ENCODE measurements at regions not wholly inside any gene's neighbourhood (a gene's known extent, or its start where the extent isn't known, plus 50 kb on each side); places are given as distances from the start of the nearest gene placed in this dataset.

DNA sequence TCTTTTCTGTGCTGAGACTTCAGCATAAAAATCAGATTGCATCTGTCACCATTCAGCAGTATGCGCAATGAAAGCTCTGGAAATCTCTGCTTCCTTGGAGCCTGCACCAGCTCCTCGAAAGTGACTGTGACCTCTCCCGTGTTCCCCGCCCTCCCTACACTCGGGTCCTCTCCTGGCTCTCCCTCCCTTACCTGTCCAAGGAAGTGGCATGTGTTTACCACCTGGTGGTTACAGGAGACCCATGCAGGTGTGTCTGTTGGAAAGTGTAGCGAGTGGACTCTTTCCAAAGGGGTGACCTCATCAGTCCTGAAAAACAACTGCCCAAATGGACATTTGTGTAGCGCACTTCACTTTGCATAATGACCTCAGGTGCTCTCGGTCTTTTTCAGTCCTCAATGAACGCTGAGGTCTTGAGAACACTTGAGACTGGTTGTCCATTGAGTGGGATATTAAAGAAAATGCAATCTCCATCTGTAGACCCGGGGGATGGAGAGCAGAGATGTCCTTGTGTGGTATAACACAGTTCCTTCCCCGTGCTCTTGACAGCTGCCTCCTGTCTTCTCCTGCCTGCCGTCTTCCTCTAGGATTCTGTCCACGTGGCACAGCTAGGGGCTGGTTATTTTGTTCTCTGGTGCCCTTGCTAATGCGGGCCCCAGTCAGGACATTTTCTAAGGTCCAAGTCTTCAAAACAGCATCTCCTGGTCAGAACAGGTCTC is 133.2 kb downstream of the ACKR3 start:
- H3K36me3 ChIP-seq (ENCODE audit: control insufficient read depth, insufficient read depth, low read length), result no peaks in the 10 kb centered on the region
- H3K27me3 ChIP-seq (ENCODE audit: control insufficient read depth, insufficient read depth, low read length), result no peaks in the 10 kb centered on the region
- H3K4me3 ChIP-seq (ENCODE audit: low read depth, low read length), result no peak overlapping the region
- H3K9ac ChIP-seq (ENCODE audit: low read depth, low read length), result no peak overlapping the region
- no peaks in the 10 kb centered on the region for H3K4me1 ChIP-seq (ENCODE audit: control insufficient read depth, insufficient read depth, low read length)
- no peaks in the 10 kb centered on the region for H3K9me3 ChIP-seq (ENCODE audit: control insufficient read depth, insufficient read depth, low read length)

DNA sequence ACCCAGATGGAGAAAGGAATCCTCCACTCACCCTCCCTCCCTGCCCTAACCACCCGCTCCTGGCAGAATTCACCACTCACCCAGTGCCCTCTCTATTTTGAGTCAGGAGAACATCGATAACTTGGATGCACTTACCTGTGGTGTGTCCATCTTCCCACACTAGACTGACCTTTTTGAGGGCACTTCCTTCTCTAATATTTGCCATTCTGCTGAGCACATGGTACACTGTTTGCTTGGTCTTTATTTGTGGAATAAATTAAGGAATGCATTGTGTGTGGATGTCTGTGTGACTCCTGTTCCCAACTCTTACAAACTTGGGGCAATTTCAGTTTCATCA is 133.7 kb downstream of the ACKR3 start:
- no peaks in the 10 kb centered on the region for H3K36me3 ChIP-seq (ENCODE audit: control insufficient read depth, insufficient read depth, low read length)
- no peaks in the 10 kb centered on the region for H3K9me3 ChIP-seq (ENCODE audit: control insufficient read depth, insufficient read depth, low read length)
- no peak overlapping the region for H3K9ac ChIP-seq (ENCODE audit: low read depth, low read length)
- no peaks in the 10 kb centered on the region for H3K27me3 ChIP-seq (ENCODE audit: control insufficient read depth, insufficient read depth, low read length)
- no peak overlapping the region for H3K4me3 ChIP-seq (ENCODE audit: low read depth, low read length)
- no peaks in the 10 kb centered on the region for H3K4me1 ChIP-seq (ENCODE audit: control insufficient read depth, insufficient read depth, low read length)

DNA sequence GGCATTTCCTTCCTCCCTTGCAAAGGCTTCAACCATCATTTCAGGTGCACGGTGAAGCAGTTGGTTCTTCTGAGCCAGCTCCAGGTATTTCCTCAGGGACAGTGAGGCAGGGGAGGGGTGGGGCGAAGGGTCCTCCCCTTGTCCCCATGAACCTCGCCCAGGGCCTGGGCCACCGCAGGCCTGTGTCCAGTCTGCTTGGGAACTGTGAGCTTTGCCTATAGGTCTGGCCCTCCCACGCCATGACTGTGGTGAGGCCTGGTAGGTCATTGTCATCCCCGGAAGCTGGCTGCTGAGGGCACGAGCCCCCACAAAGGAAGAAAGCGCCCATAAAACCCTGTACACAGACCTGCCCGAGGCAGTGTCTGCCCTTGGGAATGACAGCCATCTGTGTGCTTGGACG is 134.3 kb downstream of the ACKR3 start:
- no peaks in the 10 kb centered on the region for H3K27me3 ChIP-seq (ENCODE audit: control insufficient read depth, insufficient read depth, low read length)
- no peaks in the 10 kb centered on the region for H3K9me3 ChIP-seq (ENCODE audit: control insufficient read depth, insufficient read depth, low read length)
- H3K4me3 ChIP-seq (ENCODE audit: low read depth, low read length), result no peak overlapping the region
- no peaks in the 10 kb centered on the region for H3K36me3 ChIP-seq (ENCODE audit: control insufficient read depth, insufficient read depth, low read length)
- no peaks in the 10 kb centered on the region for H3K4me1 ChIP-seq (ENCODE audit: control insufficient read depth, insufficient read depth, low read length)
- no peak overlapping the region for H3K9ac ChIP-seq (ENCODE audit: low read depth, low read length)

DNA sequence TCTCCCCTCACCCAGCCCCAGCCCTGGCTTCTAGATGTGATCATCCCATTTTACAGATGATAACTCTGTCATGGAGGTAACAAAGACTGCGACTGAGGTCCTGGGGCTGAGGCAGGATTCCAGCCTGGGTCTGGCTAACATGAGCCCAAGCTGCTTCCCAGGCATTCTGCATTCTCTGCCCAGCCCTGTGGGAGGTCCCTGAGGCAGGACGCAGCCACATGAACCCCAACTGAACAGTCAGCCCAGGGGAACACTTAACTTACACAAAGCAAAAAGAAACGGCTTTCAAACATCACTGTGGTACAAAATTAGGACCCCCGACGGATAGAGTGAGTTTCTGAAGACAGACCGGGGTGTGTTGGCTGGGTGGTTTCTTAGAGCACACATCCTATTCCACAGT is 135.3 kb downstream of the ACKR3 start:
- H3K4me3 ChIP-seq (ENCODE audit: low read depth, low read length), result no peak overlapping the region
- no peak overlapping the region for H3K9ac ChIP-seq (ENCODE audit: low read depth, low read length)
- no peaks in the 10 kb centered on the region for H3K9me3 ChIP-seq (ENCODE audit: control insufficient read depth, insufficient read depth, low read length)
- no peaks in the 10 kb centered on the region for H3K4me1 ChIP-seq (ENCODE audit: control insufficient read depth, insufficient read depth, low read length)
- no peaks in the 10 kb centered on the region for H3K36me3 ChIP-seq (ENCODE audit: control insufficient read depth, insufficient read depth, low read length)
- no peaks in the 10 kb centered on the region for H3K27me3 ChIP-seq (ENCODE audit: control insufficient read depth, insufficient read depth, low read length)

DNA sequence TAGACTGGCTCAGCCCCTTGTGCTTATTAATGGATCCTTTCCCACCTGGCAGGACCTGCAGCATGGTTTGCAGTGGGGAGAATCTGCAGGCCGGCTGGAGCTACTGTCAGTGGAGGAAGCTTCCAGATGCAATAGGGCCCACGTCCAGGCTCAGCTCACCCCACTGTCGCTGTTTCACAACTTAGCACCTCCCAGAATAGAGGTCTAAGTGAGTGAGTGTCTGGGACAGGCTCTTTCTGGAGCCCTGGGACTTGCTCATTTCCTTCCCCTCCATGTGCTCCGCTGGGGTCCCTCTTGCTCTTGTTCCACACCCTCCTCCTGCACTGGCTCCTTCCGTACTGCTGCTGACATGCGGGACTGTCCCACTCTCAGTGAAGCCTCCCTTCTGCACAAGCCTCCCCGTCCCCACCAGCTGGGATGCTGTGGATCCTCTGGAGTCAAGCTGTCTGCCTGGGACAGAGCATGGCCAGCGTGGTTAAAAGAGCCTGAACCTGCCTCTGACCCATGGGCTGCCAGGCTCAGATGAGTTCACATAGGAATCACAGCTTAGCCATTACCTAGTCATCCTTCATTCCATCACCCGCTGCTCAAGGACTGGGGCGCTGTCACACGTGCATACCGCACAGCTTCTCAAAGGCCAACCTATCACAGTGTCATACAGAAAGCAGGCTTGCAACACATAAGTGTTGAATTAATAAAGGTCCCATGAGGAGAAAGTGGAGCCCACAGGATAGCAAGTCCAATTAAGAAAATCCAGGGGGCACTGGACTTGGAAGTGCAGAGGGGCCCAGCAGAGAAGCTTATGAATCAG is 135.9 kb downstream of the ACKR3 start:
- no peaks in the 10 kb centered on the region for H3K9me3 ChIP-seq (ENCODE audit: control insufficient read depth, insufficient read depth, low read length)
- H3K27me3 ChIP-seq (ENCODE audit: control insufficient read depth, insufficient read depth, low read length), result no peaks in the 10 kb centered on the region
- no peak overlapping the region for H3K9ac ChIP-seq (ENCODE audit: low read depth, low read length)
- no peaks in the 10 kb centered on the region for H3K36me3 ChIP-seq (ENCODE audit: control insufficient read depth, insufficient read depth, low read length)
- H3K4me1 ChIP-seq (ENCODE audit: control insufficient read depth, insufficient read depth, low read length), result no peaks in the 10 kb centered on the region
- no peak overlapping the region for H3K4me3 ChIP-seq (ENCODE audit: low read depth, low read length)

DNA sequence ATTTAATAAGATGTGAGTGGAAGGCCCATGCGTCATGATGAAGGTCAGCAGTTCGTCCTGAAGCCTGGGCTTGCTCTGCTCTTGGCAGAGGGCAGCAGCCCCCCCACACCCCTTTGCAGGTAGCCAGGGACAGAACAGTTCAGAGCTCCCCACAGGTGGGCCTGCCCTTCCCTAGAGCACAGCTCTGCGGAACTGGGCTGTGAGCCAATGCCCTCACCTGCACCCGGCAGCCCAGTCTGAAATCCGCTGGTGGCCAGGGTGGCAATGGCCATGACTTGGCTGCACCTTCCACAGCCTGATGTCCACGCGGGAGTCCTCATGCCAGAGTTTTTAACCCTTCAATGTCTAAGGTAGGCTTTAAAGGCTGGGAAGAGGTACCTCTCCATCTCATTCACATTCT is 136.7 kb downstream of the ACKR3 start:
- no peaks in the 10 kb centered on the region for H3K27me3 ChIP-seq (ENCODE audit: control insufficient read depth, insufficient read depth, low read length)
- no peak overlapping the region for H3K4me3 ChIP-seq (ENCODE audit: low read depth, low read length)
- no peak overlapping the region for H3K9ac ChIP-seq (ENCODE audit: low read depth, low read length)

DNA sequence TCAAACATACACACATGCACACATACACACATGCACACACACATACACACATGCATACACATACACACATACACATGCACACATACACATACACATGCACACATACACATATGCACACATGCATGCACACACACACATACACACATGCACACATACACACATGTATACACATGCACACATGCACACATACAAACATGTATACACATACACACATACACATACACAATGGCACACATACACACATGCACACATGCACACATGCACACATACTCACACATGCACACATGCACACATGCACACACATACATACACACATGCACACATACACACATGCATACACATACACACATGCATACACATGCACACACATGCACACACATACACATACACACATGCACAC is 137.2 kb downstream of the ACKR3 start:
- Histone ChIP-seq H3K9ac (ENCODE audit: low read depth, low read length) (no peak overlapping the region), H3K4me1 (ENCODE audit: control insufficient read depth, insufficient read depth, low read length) (no peaks in the 10 kb centered on the region), H3K9me3 (ENCODE audit: control insufficient read depth, insufficient read depth, low read length) (no peaks in the 10 kb centered on the region), H3K27me3 (ENCODE audit: control insufficient read depth, insufficient read depth, low read length) (no peaks in the 10 kb centered on the region), H3K36me3 (ENCODE audit: control insufficient read depth, insufficient read depth, low read length) (no peaks in the 10 kb centered on the region), H3K4me3 (ENCODE audit: low read depth, low read length) (no peak overlapping the region)

More for the DNA sequence above, 136.7 kb downstream of the ACKR3 start:
- H3K9me3 ChIP-seq (ENCODE audit: control insufficient read depth, insufficient read depth, low read length), result no peaks in the 10 kb centered on the region
- H3K4me1 ChIP-seq (ENCODE audit: control insufficient read depth, insufficient read depth, low read length), result no peaks in the 10 kb centered on the region
- H3K36me3 ChIP-seq (ENCODE audit: control insufficient read depth, insufficient read depth, low read length), result no peaks in the 10 kb centered on the region

DNA sequence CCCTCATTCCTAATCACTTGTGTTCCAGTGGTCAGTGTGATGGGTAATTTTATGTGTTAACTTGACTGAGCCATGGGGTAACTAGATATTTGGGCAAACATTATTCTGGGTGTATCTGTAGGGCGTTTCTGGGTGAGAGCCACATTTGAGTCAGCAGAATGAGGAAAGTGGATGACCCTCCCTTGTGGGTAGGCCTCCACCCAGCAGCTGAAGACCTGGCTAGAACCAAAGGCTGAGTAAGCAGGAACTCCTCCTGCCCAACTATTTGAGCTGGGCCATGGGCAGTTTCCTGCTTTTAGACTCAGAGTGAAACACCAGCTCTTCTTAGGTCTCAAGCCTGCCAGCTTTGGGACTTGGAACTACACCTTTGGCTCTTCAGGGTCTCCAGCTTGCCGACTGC is 141.8 kb downstream of the ACKR3 start:
- Histone ChIP-seq H3K27me3 (ENCODE audit: control insufficient read depth, insufficient read depth, low read length) (no peaks in the 10 kb centered on the region), H3K4me3 (ENCODE audit: low read depth, low read length) (no peak overlapping the region), H3K4me1 (ENCODE audit: control insufficient read depth, insufficient read depth, low read length) (no peaks in the 10 kb centered on the region), H3K9me3 (ENCODE audit: control insufficient read depth, insufficient read depth, low read length) (no peaks in the 10 kb centered on the region), H3K36me3 (ENCODE audit: control insufficient read depth, insufficient read depth, low read length) (no peaks in the 10 kb centered on the region), H3K9ac (ENCODE audit: low read depth, low read length) (no peak overlapping the region)

DNA sequence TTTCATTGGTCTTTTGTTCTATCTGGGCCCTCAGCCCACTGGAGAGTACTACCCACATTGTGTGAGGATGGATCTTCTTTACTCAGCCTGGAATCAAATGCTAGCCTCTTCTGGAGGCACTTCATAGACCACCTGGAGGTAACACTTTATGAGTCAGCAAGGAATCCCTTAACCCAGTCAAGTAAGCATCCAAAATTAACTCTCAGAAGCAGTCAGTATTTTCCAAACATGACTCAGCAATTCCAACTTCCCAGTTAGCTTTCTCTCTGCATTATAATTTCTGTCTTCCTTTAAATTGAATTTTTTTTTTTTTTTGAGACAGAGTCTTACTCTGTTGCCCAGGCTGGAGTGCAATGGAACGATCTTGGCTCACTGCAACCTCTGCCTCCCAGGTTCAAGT is 142.7 kb downstream of the ACKR3 start:
- Histone ChIP-seq H3K4me1 (ENCODE audit: control insufficient read depth, insufficient read depth, low read length) (no peaks in the 10 kb centered on the region), H3K9me3 (ENCODE audit: control insufficient read depth, insufficient read depth, low read length) (no peaks in the 10 kb centered on the region), H3K36me3 (ENCODE audit: control insufficient read depth, insufficient read depth, low read length) (no peaks in the 10 kb centered on the region), H3K4me3 (ENCODE audit: low read depth, low read length) (no peak overlapping the region), H3K9ac (ENCODE audit: low read depth, low read length) (no peak overlapping the region), H3K27me3 (ENCODE audit: control insufficient read depth, insufficient read depth, low read length) (no peaks in the 10 kb centered on the region)

DNA sequence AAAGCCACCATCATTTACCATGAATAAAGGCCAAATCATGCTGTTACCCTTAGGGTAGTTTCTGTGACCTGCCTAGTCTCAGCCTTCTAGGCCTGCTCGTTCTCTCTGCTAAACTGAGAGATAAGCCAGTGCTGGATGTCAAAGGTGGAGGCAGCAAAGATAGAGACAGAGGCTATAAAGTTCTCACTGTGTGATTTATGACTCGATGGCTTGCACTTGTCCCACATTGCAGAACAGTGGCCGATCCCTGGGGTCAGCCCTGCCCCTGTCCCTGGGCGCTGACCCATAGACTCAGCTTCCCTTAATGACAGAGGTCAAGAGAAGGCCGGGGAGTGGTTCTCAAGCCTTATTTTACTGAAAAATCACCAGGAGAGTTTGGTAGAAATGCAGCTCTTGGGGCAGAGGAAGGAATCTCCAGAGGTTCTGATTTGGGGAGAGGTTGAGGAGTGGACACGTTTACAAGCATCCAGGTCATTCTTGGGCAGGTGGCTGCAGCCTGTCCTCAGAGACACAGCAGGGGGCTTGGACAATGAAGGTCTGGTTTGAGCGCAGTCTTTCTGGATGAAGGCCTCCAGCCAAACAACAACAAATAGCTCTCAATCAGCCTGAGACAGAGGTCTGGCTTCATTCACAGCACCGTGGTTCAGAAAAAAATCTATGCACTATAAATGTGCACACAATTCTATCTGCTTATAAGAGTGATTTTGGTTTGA is 143.5 kb downstream of the ACKR3 start:
- no peaks in the 10 kb centered on the region for H3K4me1 ChIP-seq (ENCODE audit: control insufficient read depth, insufficient read depth, low read length)
- no peak overlapping the region for H3K4me3 ChIP-seq (ENCODE audit: low read depth, low read length)
- no peak overlapping the region for H3K9ac ChIP-seq (ENCODE audit: low read depth, low read length)
- H3K36me3 ChIP-seq (ENCODE audit: control insufficient read depth, insufficient read depth, low read length), result no peaks in the 10 kb centered on the region
- no peaks in the 10 kb centered on the region for H3K9me3 ChIP-seq (ENCODE audit: control insufficient read depth, insufficient read depth, low read length)
- no peaks in the 10 kb centered on the region for H3K27me3 ChIP-seq (ENCODE audit: control insufficient read depth, insufficient read depth, low read length)

DNA sequence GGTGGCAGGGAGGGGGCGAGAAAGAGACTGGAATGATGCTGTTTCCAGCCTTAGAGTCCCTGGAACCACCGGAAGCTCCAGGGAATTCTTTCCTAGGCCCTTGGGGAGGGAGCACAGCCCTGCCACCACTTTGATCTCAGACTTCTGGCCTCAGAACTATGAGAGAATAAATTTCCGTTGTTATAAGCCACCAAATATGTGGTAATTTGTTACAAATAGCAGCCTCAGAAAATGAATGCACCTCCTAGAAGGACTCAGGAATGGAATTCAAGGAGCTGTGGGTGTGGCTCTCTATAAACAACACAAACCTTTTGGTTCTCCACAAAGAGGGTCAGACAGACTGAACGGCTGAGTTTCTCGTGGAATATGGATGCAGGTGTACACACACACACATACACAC is 144.5 kb downstream of the ACKR3 start:
- Histone ChIP-seq H3K4me1 (ENCODE audit: control insufficient read depth, insufficient read depth, low read length) (no peaks in the 10 kb centered on the region), H3K9me3 (ENCODE audit: control insufficient read depth, insufficient read depth, low read length) (no peaks in the 10 kb centered on the region), H3K27me3 (ENCODE audit: control insufficient read depth, insufficient read depth, low read length) (no peaks in the 10 kb centered on the region), H3K4me3 (ENCODE audit: low read depth, low read length) (no peak overlapping the region), H3K9ac (ENCODE audit: low read depth, low read length) (no peak overlapping the region), H3K36me3 (ENCODE audit: control insufficient read depth, insufficient read depth, low read length) (no peaks in the 10 kb centered on the region)

DNA sequence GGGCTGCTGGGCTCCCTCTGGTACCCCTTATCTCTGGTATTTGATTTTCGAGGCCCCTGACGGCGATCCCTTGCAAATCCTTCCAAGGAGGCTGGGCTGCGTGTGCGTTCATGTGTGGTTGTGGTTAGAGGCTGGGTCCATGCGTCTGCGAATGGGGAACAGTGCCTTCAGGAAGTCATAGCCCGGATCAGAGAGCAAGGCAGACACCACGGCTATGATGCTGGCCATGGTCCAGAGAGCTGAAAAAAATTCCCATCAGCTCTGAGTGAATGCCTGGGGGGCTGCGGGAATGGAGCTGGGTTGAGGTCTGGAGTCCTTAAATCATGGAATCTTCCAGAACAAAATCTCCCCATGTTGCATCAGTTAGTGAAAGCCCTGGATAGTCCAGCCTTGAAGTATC is 145.5 kb downstream of the ACKR3 start:
- Histone ChIP-seq H3K9me3 (ENCODE audit: control insufficient read depth, insufficient read depth, low read length) (no peaks in the 10 kb centered on the region), H3K36me3 (ENCODE audit: control insufficient read depth, insufficient read depth, low read length) (no peaks in the 10 kb centered on the region), H3K27me3 (ENCODE audit: control insufficient read depth, insufficient read depth, low read length) (no peaks in the 10 kb centered on the region), H3K4me1 (ENCODE audit: control insufficient read depth, insufficient read depth, low read length) (no peaks in the 10 kb centered on the region), H3K9ac (ENCODE audit: low read depth, low read length) (no peak overlapping the region), H3K4me3 (ENCODE audit: low read depth, low read length) (no peak overlapping the region)
